ENCODE measurements at regions not wholly inside any gene's neighbourhood (a gene's known extent, or its start where the extent isn't known, plus 50 kb on each side); places are given as distances from the start of the nearest gene placed in this dataset.
"Not testable (repeated sequence)": the region's sequence is repeated elsewhere in the genome, so short reads cannot be mapped to it uniquely, and the experiment has no call there.

DNA sequence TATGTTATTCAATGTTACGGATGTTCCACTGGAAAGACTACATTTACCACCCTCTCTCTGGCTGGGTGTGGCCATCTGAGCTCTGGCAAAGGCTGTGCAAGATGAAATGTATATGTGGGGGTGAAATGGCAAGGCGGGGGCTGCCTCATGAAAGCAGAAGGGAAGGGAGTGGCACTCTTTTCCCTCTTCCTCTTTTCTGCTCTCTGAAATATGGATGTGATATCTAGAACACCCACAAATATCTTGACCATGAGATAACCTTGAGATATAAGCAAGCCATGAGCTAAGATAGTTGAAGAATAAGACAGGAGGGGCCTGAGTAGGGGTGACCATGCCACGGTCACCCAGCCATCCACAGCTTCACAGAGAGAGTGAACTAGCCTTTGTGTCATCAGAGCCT, 367.8 kb upstream of the ID2 start:
- no peak for DNase-seq (ENCODE audit: low spot score)

DNA sequence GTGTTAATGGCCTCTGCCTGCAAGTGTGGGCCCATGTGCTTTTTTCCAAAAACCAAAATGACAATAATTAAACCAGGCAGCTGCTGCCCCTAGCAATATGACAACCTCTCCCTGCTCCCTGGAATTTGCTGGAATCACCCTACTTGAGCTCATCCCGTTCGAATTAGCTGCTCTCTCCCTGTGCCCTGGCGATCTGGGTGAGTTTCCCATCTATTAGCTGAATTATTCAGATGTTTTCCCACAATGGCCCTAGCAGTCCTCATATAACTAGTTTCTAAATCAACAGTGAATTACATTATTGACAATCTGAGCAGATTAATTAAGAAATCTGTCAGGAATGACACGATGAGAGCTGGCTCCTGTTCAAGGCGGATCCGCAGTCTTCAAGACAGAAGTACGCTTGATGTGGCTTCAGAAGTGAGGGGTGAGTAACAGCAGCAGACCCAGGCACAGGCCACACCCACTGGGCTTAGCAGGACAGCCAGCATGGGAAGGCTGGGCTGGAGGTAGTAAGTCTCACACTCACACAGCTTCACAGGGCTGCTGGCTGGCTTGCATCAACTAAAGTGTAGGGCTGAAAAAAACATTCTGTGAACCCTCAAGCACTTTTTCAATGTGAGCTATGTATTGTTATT, 366.2 kb upstream of the ID2 start:
- no peak for DNase-seq (ENCODE audit: low spot score)

DNA sequence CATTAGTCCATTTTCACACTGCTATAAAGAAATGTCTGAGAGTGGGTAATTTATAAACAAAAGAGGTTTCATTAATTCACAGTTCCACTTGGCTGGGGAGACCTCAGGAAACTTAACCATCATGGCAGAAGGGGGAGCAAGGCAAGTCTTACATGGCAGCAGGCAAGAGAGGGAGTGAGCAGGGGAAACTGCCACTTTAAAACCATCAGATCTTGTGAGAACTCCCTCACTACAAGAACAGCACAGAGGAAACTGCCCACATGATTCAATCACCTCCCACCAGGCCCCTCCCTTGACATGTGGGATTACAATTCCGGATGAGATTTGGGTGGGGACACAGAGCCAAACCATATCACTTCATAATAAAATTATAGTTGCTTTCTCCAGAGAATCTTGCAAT, 365.5 kb upstream of the ID2 start:
- DNase-seq (ENCODE audit: low spot score) = no peak

DNA sequence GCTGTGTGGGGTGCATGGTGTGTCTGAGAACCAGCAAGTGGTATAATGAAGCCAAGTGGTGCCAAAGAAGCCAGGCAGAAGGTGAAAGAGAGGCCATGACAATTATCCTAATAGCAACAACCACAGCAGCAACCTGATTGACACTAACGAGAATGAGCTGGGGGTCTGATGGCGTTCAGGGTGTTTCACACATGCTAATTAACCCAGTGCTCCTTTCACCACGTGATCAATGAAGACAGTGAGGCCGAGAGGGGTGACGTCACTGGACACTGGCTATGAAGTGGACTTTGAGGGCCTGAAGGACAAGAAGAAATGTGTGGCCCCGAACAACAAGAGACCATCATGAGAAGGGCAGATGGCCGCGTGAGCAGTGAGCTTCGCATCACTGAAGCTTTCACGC, 364.4 kb upstream of the ID2 start:
- no peak for DNase-seq (ENCODE audit: low spot score)

DNA sequence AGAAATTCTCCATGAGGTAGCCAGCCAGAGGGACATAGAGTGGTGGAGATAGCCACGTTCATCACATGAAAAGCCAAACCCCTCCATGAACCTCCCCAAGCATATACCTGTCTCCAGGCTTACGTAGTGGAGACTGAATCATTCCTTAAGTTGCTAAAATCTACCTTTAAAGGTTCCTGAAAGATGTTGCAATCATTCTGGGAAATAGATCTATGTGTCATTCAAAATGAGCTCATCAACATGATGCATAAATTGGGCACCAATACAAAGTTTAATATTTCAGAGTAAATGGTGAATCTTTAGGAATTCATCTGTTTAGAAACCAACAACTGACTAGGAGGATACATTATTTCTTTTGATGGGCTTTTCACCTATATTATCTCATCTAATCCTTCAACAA, 362.6 kb upstream of the ID2 start:
- DNase-seq (ENCODE audit: low spot score) = no peak

DNA sequence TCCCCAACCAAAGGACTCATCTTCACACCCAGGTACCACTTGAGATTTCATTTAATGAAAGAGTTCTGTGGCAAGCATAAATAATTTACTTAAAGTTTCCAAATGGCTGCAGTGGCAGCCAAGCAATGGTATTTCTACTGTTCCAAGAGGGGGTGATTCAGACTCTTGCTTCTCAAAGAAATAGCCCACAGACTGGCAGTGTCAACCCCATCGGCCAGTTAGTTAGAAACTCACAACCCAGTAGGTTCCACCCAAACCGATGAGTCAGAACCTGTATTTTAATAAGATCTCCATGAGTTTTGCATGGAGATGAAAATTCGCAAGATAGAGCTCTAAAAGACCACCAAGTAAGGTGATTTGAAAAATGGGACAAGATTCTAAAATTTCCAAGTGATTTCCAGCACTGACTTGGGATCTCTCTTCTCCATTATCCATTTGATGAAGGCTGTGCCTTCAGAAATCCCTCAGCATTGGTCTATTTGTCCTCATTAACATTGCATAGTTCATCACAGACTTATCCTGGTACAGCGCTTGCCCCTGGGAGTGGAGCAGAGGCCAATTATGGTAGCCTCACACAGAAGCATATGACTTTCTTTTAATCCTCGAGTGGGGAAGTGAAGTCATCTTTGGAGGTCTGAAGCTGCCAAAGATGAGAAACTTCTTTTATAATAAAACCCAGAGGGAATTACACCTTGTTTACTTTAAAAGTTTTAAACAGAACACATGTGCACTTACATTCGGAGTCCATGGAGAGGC, 361.4 kb upstream of the ID2 start:
- DNase-seq (ENCODE audit: low spot score) = no peak

DNA sequence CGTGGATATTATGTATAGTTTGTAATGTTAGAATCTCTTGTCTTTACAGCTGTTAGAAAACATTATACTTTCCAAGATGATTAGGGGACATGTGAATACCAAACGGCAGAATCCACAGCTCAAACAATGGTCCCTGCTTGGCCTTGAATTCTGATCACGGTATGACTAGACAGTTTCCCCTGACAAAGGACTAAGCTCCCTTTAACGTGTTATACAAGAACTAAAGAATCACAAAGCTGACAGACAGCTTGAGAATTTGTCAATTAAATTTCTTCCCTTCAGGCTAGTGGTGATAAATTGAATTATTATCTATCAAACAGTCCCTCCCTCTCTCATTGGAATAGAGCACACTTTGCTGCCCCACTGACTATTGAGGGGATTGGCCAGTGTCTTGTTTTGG, 359.2 kb upstream of the ID2 start:
- no peak for DNase-seq (ENCODE audit: low spot score)

DNA sequence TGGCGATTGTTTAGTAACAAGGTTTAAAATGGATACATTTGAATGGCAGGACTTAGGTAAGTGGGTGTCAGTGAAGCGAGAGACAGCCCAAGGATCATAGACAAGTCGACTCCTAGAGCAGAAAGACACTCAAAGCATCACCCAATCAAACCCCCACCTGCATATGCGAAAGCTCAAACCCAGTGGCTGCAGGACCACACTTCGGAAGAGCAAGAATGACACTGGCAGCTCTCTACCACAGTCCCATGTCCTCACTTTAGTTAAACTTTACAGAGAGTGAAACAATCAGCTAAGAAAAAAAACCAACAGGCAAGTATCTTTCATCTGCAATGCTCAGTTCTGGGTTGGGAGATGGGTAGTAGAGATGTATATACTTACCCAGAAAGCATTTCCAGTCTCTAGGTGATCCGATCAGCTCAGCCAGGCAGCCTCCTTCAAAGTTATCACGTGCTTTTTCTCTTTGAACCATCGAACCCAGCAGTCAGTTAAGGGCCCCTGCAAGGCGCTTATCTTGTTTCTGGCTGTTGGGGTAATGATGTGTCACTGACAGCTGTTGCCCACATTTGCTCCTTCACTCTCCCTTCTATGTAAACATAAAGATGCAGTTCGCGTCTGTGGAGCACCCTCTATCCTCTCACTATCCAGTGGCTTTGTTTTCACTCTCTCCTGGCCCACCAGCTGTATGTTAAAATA, 357.5 kb upstream of the ID2 start:
- DNase-seq (ENCODE audit: low spot score) = no peak

DNA sequence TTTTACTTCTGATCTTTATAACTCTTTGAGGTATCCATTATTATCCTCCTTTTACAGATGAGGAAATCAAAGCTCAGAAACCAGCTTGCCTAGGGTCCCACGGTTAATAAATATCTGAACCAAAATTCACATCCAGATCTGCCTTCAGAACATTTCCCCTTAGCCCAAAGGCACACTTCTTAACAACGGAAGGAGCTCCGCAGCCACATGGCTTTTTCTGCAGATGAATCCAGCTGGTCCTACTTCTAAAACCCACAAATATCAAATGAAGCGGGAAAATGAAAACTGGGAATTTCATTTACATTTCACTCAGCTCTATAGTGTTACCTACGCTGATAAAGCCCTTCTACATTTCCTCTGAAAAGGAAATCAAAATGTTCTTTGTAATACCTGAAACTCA, 357.0 kb upstream of the ID2 start:
- no peak for DNase-seq (ENCODE audit: low spot score)

DNA sequence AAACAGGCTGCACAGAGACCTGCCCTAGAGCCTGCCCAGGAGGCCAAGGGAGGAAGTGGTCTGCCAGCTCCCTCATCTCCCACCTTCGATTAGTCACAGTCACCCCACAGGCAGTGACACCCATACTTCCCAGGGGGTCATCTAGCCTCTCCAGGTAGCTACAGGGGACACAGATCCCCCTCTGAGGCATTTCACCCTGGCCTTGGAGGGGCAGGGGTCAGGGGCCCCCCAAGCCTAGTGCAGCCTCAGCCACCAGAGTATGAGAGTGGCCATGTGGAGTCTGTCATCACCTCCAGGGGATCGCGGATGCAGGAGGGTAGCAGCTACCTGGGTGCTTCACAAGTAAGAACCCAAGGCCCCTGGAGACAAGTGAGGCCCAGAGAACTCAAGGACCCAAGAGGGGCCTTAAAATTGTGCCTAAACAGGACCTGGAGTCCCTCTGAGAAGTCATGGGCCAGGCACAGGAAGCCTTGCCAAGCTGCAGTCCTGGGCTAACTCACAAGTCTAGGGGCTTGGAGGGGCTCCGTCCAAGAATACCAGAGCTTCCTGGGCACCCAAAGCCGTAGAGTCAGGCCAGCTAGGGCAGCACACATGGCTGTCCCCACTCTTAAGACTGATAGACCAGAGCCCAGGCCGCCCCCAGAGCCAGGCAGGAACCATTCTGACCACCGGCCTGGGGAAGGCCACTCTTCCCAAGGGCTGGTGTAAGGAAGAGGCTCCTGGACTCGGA, 354.3 kb upstream of the ID2 start:
- DNase-seq (ENCODE audit: low spot score) = no peak

DNA sequence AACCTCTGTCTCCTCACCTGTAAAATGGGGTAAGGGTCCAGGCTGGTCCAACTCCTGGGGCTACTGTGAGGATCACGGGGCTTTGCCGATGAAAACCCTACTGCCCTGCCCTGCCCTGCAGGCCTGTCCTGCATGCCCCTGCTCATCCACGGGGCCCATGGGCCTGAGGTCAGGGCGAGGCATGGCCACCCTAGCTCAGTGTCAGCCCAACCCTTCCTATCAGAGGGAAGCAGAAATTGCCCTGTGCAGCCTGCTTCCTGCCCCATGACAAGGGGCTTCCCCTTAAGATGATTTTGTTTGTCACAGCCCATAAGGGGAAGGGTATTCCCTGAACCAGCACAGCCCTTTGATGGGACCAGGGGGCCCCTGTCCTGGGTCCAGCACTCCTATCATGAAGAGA, 353.6 kb upstream of the ID2 start:
- no peak for DNase-seq (ENCODE audit: low spot score)

DNA sequence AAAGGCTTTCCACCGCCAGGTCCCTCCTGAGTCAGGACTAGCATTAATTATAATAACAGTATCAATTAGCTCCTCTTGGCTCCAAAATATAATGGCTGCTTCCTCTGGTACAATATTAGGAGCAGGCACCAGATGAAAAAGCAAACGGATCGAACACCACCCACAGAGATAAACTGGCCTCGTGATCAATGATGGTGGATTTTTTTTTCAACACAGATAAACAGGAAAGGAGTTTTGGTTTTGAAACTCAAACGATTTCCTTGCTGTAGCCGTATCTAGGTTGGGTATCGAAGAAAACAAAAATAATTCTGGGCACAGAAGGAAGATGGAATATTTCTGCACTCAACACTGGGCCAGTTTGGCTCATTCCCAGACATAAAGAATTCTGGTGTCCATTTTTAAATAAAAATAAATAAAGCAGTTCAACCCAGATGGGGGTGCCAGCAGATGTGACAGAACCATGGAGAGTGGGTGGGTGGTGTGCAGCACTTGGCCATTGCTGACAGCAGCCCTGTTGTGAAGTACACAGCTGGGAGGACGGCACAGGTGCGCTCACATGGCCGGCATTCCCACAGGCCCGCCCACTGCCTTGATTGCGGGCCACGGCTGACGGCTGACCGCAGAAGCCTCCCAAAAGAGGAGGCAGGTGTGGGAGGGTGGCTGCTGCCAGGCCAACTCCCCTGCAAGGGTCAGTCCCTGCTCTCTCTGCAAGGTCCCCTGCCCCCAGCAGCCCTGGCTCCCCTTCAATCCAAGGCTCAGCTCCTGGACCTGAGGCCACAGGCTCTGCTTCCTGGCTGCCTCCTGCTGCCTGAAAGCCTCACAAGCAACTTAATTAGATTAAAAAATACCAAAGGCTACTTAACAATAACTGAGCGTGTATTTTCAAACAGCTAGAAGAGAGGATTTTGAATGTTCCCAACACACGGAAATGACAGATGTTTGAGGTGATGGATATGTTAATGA, 351.9 kb upstream of the ID2 start:
- no peak for DNase-seq (ENCODE audit: low spot score)

DNA sequence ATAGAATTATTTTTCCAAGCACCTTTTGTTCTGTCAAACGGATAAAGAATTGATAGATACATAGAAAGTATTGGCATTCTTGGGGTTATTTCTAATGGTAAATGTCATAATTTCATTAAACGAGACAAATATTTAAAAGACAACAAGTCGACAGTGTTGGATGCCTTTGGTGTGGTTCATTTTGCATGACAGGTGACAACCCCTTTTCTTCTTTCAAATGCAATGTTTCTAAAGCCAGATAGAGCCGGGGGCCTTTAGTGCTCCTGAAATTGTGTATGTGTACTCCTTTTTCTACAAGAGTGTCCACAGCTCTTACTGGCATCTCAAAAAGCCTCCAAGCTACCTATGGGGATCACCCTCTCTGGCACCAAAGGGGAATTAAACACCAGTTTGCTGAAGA, 350.8 kb upstream of the ID2 start:
- no peak for DNase-seq (ENCODE audit: low spot score)

DNA sequence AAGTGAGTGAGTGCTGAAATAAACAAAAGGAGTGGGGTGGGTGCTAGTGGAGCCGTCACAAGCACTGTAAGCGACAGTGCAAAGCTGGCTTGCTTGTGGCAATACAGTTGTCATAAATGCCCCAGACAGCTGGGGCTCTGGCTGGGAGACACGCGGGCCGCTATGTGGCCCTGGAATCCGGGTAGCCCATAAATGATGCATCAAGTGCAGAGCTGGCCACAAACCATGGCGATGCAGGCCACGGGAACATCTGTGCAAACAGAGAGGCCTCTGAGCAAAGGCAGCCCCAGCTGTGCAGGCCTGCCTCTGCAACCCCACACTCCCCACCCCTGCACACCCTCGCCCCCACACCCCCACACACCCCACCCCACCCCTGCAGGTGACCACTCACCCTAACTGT, 349.2 kb upstream of the ID2 start:
- DNase-seq (ENCODE audit: low spot score) = no peak

DNA sequence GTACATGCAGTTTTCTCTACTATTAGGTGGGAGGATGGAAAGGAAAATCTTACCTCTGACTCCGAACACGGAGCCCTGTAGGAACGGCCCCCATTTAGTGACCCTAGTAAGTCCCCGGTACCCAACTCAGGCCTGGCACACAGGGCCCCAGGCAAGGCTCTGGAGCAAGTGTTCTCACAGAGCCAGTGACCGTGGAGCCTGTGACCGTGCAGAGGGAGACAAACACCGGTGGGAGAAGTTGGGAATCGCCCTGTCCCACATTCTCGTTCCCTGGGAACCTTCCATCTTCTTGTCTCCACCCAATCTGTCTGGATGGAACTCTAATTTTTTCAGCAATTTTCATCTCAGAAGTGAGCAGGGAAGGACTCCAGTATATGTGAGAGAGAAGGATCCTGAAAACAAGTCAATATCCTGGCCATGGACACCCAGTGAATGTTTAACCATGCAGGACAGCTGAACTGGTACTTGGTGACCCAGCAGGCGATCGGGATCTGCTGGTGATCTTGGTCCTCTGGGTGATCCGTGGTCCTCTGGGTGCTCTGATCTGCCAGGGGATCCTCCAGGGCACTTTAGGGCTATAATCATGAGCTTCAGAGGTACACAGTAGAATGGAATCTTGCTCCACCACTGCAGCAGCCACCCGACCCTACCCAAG, 348.6 kb upstream of the ID2 start:
- DNase-seq (ENCODE audit: low spot score) = no peak

DNA sequence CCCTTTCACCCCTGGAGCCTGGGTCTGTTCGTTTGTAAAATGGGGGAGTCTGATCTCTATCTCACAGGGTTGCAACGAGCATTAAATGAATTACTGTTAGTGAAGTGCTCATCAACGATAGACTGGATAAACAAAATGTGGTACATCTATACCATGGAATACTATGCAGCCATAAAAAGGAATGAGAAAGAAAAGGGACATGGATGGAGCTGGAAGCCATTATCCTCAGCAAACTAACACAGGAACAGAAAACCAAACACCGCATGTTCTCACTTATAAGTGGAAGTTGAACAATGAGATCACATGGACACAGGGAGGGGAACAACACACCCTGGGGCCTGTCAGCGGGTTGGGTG, 348.0 kb upstream of the ID2 start:
- not testable (repeated sequence) for DNase-seq (ENCODE audit: low spot score)

DNA sequence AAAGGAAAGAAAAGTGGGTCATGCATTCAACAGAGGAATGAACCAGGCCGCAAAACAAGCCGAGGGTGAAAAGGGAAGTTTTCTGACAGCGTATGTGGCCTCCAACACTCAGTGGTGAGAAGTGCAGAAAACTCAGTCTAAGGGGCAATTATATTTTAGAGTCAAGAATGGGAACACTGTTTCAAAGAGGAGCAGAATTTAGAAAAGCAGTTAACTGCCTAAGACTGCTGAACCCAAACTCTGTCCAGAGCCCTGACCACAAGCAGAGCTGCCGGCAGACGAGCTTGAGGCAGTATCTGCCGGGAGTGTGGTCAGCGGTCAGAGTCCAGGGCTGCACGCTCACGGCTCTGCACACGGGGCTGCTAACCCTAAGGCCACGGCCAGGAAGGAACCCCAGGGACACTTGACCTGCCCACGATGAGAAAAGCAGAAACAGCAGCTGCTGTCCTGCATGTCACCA, 347.0 kb upstream of the ID2 start:
- no peak for DNase-seq (ENCODE audit: low spot score)

DNA sequence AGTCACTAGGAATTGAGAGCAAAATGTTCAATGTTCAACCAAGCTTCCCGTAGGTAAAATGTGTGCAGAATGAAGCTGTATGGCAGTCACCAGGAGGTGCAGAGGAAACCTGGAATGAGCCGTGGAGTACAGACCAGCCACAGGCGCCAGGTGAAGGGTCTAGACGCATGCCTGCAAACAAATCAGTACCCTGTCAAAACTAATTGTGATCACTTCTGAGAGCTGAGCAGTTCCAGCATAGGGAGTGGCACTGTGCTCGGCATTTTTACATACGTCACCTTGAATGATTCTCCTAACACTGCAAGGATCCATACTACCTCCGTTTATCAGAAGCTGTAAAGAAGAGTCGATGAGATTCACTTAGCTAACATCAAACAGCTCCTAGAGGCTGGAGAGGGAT, 346.1 kb upstream of the ID2 start:
- DNase-seq (ENCODE audit: low spot score) = no peak

DNA sequence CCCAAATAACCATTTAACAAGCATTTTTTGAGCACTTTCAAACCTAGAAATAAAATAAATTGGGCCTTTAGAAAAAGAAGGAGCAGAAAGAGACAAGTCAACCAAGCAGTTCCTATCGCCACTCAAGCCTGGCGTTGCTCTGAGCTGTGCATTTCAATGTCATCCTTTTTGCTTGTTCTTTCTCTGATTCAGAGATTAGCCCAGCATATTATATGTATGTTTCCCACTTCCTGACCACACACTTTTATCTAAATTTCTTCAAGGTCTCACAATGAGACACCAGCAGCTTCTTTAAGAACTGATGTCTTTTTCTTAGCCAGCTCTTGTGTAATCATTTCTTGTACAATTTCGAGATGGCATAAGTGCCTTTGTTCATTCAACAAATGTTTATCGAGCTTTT, 344.5 kb upstream of the ID2 start:
- DNase-seq (ENCODE audit: low spot score) = no peak

DNA sequence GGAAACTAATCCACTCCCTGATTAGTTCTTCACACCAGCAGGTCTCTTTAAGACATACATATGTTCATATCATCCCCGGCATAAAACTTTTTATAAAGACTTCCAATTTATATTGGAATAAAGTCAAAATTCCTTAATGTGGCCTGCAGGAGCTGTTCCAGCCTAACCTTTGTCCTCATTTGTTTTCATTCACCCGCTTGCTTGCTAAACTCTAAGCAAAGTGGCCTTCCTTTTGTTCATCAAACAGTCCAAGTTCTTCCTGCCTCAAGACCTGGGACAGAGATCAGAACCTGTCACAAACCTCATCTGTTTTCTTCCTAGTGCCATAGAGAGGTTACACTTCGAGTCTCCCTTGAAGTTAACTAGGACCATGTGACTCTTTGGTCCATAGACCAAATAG, 339.4 kb upstream of the ID2 start:
- no peak for DNase-seq (ENCODE audit: low spot score)

DNA sequence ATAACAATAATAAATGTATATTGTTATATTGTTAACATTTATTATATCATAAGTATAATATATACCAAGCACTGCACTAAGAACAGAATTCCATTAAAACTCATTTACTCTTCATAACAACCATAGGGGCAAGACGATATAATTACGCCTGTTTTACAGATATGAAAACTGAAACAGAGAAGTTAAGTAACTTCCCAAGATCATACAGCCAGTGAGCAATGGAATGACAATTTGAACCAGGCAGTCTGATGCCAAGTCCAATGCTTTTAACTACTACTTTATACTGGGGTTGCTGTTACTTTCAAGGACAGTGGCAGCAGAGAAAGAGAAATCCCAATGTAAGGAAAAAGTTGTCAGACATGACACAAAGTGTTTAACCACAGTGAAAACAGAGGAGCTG, 338.8 kb upstream of the ID2 start:
- no peak for DNase-seq (ENCODE audit: low spot score)

All from COLO829 (cell line).